Activated CD4-positive, alpha-beta T cell treated with anti-CD3 and anti-CD28 coated beads for 4 hours (primary cell): ENCODE measurements at regions not wholly inside any gene's neighbourhood (a gene's known extent, or its start where the extent isn't known, plus 50 kb on each side); places are given as distances from the start of the nearest gene placed in this dataset.
"Not testable (repeated sequence)": the region's sequence is repeated elsewhere in the genome, so short reads cannot be mapped to it uniquely, and the experiment has no call there.

Experiments used
- DNase-seq, 2 donors: peaks; one replicate each; pipeline ENCODE4 v3.0.0-alpha.2; 2020

- no peak for DNase-seq
Observed at GRCh38 chr6:16902502-16902901, 141.2 kb upstream of the ATXN1 start.

GRCh38 chr6:16901782-16902181, 140.5 kb upstream of the ATXN1 start:
- DNase-seq = no peak

- no peak for DNase-seq
Observed at GRCh38 chr6:16901306-16901705, 140.0 kb upstream of the ATXN1 start.

GRCh38 chr6:16898640-16899396, 137.6 kb upstream of the ATXN1 start:
- DNase-seq = no peak

- DNase-seq = no peak
Observed at GRCh38 chr6:16897669-16898068, 136.4 kb upstream of the ATXN1 start.

- DNase-seq = no peak
Observed at GRCh38 chr6:16894301-16894700, 133.0 kb upstream of the ATXN1 start.

GRCh38 chr6:16891110-16891509, 129.8 kb upstream of the ATXN1 start:
- DNase-seq = not testable (repeated sequence)

- DNase-seq = no peak
Observed at GRCh38 chr6:16885411-16886160, 124.3 kb upstream of the ATXN1 start.

- DNase-seq = no peak
Observed at GRCh38 chr6:16884526-16884925, 123.3 kb upstream of the ATXN1 start.

GRCh38 chr6:16883414-16883813, 122.2 kb upstream of the ATXN1 start:
- DNase-seq = no peak

GRCh38 chr6:16882230-16882629, 121.0 kb upstream of the ATXN1 start:
- no peak for DNase-seq

- not testable (repeated sequence) for DNase-seq
Observed at GRCh38 chr6:16876852-16877251, 115.6 kb upstream of the ATXN1 start.

GRCh38 chr6:16876201-16876600, 114.9 kb upstream of the ATXN1 start:
- no peak for DNase-seq

GRCh38 chr6:16873698-16874097, 112.4 kb upstream of the ATXN1 start:
- DNase-seq = no peak

- no peak for DNase-seq
Observed at GRCh38 chr6:16872543-16873235, 111.4 kb upstream of the ATXN1 start.

- no peak for DNase-seq
Observed at GRCh38 chr6:16871047-16871446, 109.8 kb upstream of the ATXN1 start.

GRCh38 chr6:16868968-16869367, 107.7 kb upstream of the ATXN1 start:
- DNase-seq = no peak

GRCh38 chr6:16857969-16858592, 96.8 kb upstream of the ATXN1 start:
- DNase-seq = no peak

- no peak for DNase-seq
Observed at GRCh38 chr6:16855460-16855859, 94.2 kb upstream of the ATXN1 start.

GRCh38 chr6:16854986-16855385, 93.7 kb upstream of the ATXN1 start:
- no peak for DNase-seq

GRCh38 chr6:16852671-16853070, 91.4 kb upstream of the ATXN1 start:
- DNase-seq = no peak

GRCh38 chr6:16851758-16852157, 90.5 kb upstream of the ATXN1 start:
- DNase-seq = no peak

- DNase-seq = no peak
Observed at GRCh38 chr6:16851044-16851540, 89.8 kb upstream of the ATXN1 start.
